HEK293T (cell line): ENCODE measurements at regions not wholly inside any gene's neighbourhood (a gene's known extent, or its start where the extent isn't known, plus 50 kb on each side); places are given as distances from the start of the nearest gene placed in this dataset.

Experiments used
- CTBP1 ChIP-seq: fragments of 450-650 bp; IDR thresholded peaks from 2 replicates; pipeline ENCODE4 v1.6.1; 2016; ENCODE audit warnings: borderline replicate concordance
- FOXA1 ChIP-seq: fragments of 450-650 bp; IDR thresholded peaks from 2 replicates; pipeline ENCODE4 v1.6.1; 2016; ENCODE audit warnings: mild to moderate bottlenecking
- FOXK2 ChIP-seq: fragments of 450-650 bp; IDR thresholded peaks from 2 replicates; pipeline ENCODE4 v1.6.1; 2016; ENCODE audit warnings: mild to moderate bottlenecking
- HDGF ChIP-seq: fragments of 450-650 bp; IDR thresholded peaks from 2 replicates; pipeline ENCODE4 v1.6.1; 2017; ENCODE audit warnings: antibody characterized with exemption, borderline replicate concordance
- SP1 ChIP-seq: fragments of 450-650 bp; IDR thresholded peaks from 2 replicates; pipeline ENCODE4 v1.6.1; 2017
- TARDBP ChIP-seq: fragments of 450-650 bp; IDR thresholded peaks from 2 replicates; pipeline ENCODE4 v1.6.1; 2016

GRCh38 chr5:113776168-113776567, 262.7 kb downstream of the YTHDC2 start:
- no peak for TF ChIP-seq SP1
- no peak for TF ChIP-seq CTBP1
- no peak for TF ChIP-seq FOXK2
- TF ChIP-seq TARDBP, result no peak
- no peak for TF ChIP-seq HDGF
- TF ChIP-seq FOXA1, result no peak
